ENCODE measurements at regions not wholly inside any gene's neighbourhood (a gene's known extent, or its start where the extent isn't known, plus 50 kb on each side); places are given as distances from the start of the nearest gene placed in this dataset.
A peak's percentile ranks its signal among the peaks of the same experiment; 100 is the strongest.

GRCh38 chr7:98565103-98565502, 52.0 kb upstream of the NPTX2 start:
- no peak for DNase-seq (ENCODE audit: low read depth in 2 of 3, low spot score in 1 of 3)

GRCh38 chr7:98562871-98563495, 54.1 kb upstream of the NPTX2 start:
- no peak for DNase-seq (ENCODE audit: low read depth in 2 of 3, low spot score in 1 of 3)

GRCh38 chr7:98562381-98562823, 54.7 kb upstream of the NPTX2 start:
- no peak for DNase-seq (ENCODE audit: low read depth in 2 of 3, low spot score in 1 of 3)

GRCh38 chr7:98559958-98560357, 57.1 kb upstream of the NPTX2 start:
- no peak for DNase-seq (ENCODE audit: low read depth in 2 of 3, low spot score in 1 of 3)

- DNase-seq (ENCODE audit: low read depth in 2 of 3, low spot score in 1 of 3) = no peak
These were observed 57.9 kb upstream of the NPTX2 start for GRCh38 chr7:98559219-98559618.

- no peak for DNase-seq (ENCODE audit: low read depth in 2 of 3, low spot score in 1 of 3)
These were observed 59.5 kb upstream of the NPTX2 start for GRCh38 chr7:98557538-98558031.

- no peak for DNase-seq (ENCODE audit: low read depth in 2 of 3, low spot score in 1 of 3)
These were observed 60.8 kb upstream of the NPTX2 start for GRCh38 chr7:98556288-98556687.

GRCh38 chr7:98555403-98555802, 61.7 kb upstream of the NPTX2 start:
- no peak for DNase-seq (ENCODE audit: low read depth in 2 of 3, low spot score in 1 of 3)

GRCh38 chr7:98553666-98554065, 63.4 kb upstream of the NPTX2 start:
- no peak for DNase-seq (ENCODE audit: low read depth in 2 of 3, low spot score in 1 of 3)

- DNase-seq (ENCODE audit: low read depth in 2 of 3, low spot score in 1 of 3) = no peak
These were observed 65.3 kb upstream of the NPTX2 start for GRCh38 chr7:98551611-98552273.

- DNase-seq (ENCODE audit: low read depth in 2 of 3, low spot score in 1 of 3) = no peak
These were observed 68.1 kb upstream of the NPTX2 start for GRCh38 chr7:98548971-98549370.

GRCh38 chr7:98548370-98548769, 68.7 kb upstream of the NPTX2 start:
- no peak for DNase-seq (ENCODE audit: low read depth in 2 of 3, low spot score in 1 of 3)

GRCh38 chr7:98541101-98541500, 76.0 kb upstream of the NPTX2 start:
- no peak for DNase-seq (ENCODE audit: low read depth in 2 of 3, low spot score in 1 of 3)

- DNase-seq (ENCODE audit: low read depth in 2 of 3, low spot score in 1 of 3) = no peak
These were observed 77.2 kb upstream of the NPTX2 start for GRCh38 chr7:98539865-98540264.

- no peak for DNase-seq (ENCODE audit: low read depth in 2 of 3, low spot score in 1 of 3)
These were observed 80.3 kb upstream of the NPTX2 start for GRCh38 chr7:98536803-98537202.

- DNase-seq (ENCODE audit: low read depth in 2 of 3, low spot score in 1 of 3) = no peak
These were observed 82.6 kb upstream of the NPTX2 start for GRCh38 chr7:98534493-98534892.

- DNase-seq (ENCODE audit: low read depth in 2 of 3, low spot score in 1 of 3) = no peak
These were observed 85.4 kb upstream of the NPTX2 start for GRCh38 chr7:98531717-98532116.

GRCh38 chr7:98528079-98528478, 89.0 kb upstream of the NPTX2 start:
- no peak for DNase-seq (ENCODE audit: low read depth in 2 of 3, low spot score in 1 of 3)

- no peak for DNase-seq (ENCODE audit: low read depth in 2 of 3, low spot score in 1 of 3)
These were observed 91.0 kb upstream of the NPTX2 start for GRCh38 chr7:98526059-98526458.

- DNase-seq (ENCODE audit: low read depth in 2 of 3, low spot score in 1 of 3) = no peak
These were observed 95.9 kb upstream of the NPTX2 start for GRCh38 chr7:98521089-98521692.

- peak in 1 of 3 donors; percentile 1 for DNase-seq (ENCODE audit: low read depth in 2 of 3, low spot score in 1 of 3)
These were observed 96.6 kb upstream of the NPTX2 start for GRCh38 chr7:98520356-98520951.
